Endothelial cell of umbilical vein (primary cell): ENCODE measurements at regions not wholly inside any gene's neighbourhood (a gene's known extent, or its start where the extent isn't known, plus 50 kb on each side); places are given as distances from the start of the nearest gene placed in this dataset.

ENCODE experiments used
- BruUV-seq: library from RNA; stranded (reverse); fragments of 400-500 nt; replicated peaks from 2 replicates; lab custom pipeline; 2021; lab: Mats Ljungman, UMichigan
- CTCF ChIA-PET: fragments of 300-600, 350-600 bp; sonication (Branson Sonifier 250); formaldehyde crosslinking; loops from one replicate; lab custom pipeline; 2021; ENCODE audit warnings: antibody characterized with exemption, inconsistent platforms; lab: Charles Lee
- POLR2A ChIA-PET: fragments of 300-600, 350-600 bp; sonication (Branson Sonifier 250); formaldehyde crosslinking; loops from one replicate; lab custom pipeline; 2021; ENCODE audit warnings: antibody characterized with exemption, inconsistent platforms; lab: Charles Lee
- DNase-seq: peaks from one replicate; pipeline ENCODE4 v3.0.0-alpha.2; 2011; ENCODE audit warnings: low read depth, low spot score
- FAIRE-seq: peaks from 2 replicates; lab custom pipeline; 2011; peaks lifted over from hg19 to GRCh38; lab: Jason Lieb, UNC
- H2AFZ ChIP-seq: 2 replicates; pipeline ENCODE4 v1.6.0; 2012; ENCODE audit warnings: low read depth, low read length, control low read depth, inconsistent platforms
- H3K27ac ChIP-seq: 2 replicates; pipeline ENCODE4 v1.5.1; 2011; ENCODE audit warnings: low read depth, mild to moderate bottlenecking, control low read depth, low read length, moderate library complexity; ENCODE audit not compliant: insufficient read depth
- H3K27me3 ChIP-seq, 2 experiments: 2 replicates each; pipeline versions ENCODE4 v1.6.0 to v1.6.1; 2011; ENCODE audit warnings: low read length in 2 of 2, mixed read lengths in 1 of 2; ENCODE audit not compliant: control insufficient read depth in 2 of 2, insufficient read depth in 2 of 2
- H3K36me3 ChIP-seq, 2 experiments: 2 replicates in 1 of 2; 3 replicates in 1 of 2; pipeline ENCODE4 v1.5.1; 2011; ENCODE audit warnings: low read length in 2 of 2, mild to moderate bottlenecking in 1 of 2, moderate library complexity in 1 of 2; ENCODE audit not compliant: control insufficient read depth in 2 of 2, insufficient read depth in 2 of 2; ENCODE audit errors: extremely low read depth in 1 of 2
- H3K4me1 ChIP-seq: 3 replicates; pipeline ENCODE4 v1.5.1; 2011; ENCODE audit warnings: mild to moderate bottlenecking, low read length; ENCODE audit not compliant: control insufficient read depth, insufficient read depth; ENCODE audit errors: extremely low read depth
- H3K4me2 ChIP-seq: 2 replicates; pipeline ENCODE4 v1.6.1; 2011; ENCODE audit warnings: low read length, control low read depth, mixed read lengths; ENCODE audit not compliant: insufficient read depth
- H3K4me3 ChIP-seq, 3 experiments: fragments of 200-600 bp in 1 of 3; sonication (generic), shearing (Covaris generic) in 1 of 3; replicated peaks in 1 of 3; 2 replicates each; pipeline ENCODE4 v1.5.1; 2011 to 2016; ENCODE audit warnings: control low read depth in 3 of 3, low read length in 3 of 3, mild to moderate bottlenecking in 2 of 3, inconsistent platforms in 1 of 3, low read depth in 1 of 3, moderate library complexity in 1 of 3; ENCODE audit not compliant: insufficient read depth in 1 of 3
- H3K79me2 ChIP-seq: 2 replicates; pipeline ENCODE4 v1.6.0; 2012; ENCODE audit warnings: low read length, inconsistent platforms; ENCODE audit not compliant: control insufficient read depth, insufficient read depth
- H3K9ac ChIP-seq: replicated peaks from 2 replicates; pipeline ENCODE3; 2011; ENCODE audit warnings: low read length, control low read depth; ENCODE audit not compliant: insufficient read depth; ENCODE audit errors: extremely low read depth
- H3K9me1 ChIP-seq: replicated peaks from 3 replicates; pipeline ENCODE4 v1.6.0; 2011; ENCODE audit warnings: mild to moderate bottlenecking, low read length; ENCODE audit not compliant: control insufficient read depth, insufficient read depth; ENCODE audit errors: extremely low read depth
- H3K9me3 ChIP-seq: replicated peaks from 2 replicates; pipeline ENCODE4 v1.5.1; 2012; ENCODE audit warnings: low read length, inconsistent platforms; ENCODE audit not compliant: control insufficient read depth, insufficient read depth
- H4K20me1 ChIP-seq: replicated peaks from 2 replicates; pipeline ENCODE3; 2011; ENCODE audit warnings: mild to moderate bottlenecking, low read length; ENCODE audit not compliant: control insufficient read depth, insufficient read depth; ENCODE audit errors: extremely low read depth
- CTCF ChIP-seq, 2 donors: IDR thresholded peaks; 1 replicate in 1 of 2; 2 replicates in 1 of 2; pipeline ENCODE4 v1.5.1; 2011; ENCODE audit warnings: low read length in 2 of 2, mild to moderate bottlenecking in 2 of 2, moderate library complexity in 2 of 2, control low read depth in 1 of 2, inconsistent platforms in 1 of 2, low read depth in 1 of 2; ENCODE audit not compliant: insufficient read depth in 1 of 2; ENCODE audit errors: extremely low read depth in 1 of 2
- EZH2 ChIP-seq: IDR thresholded peaks from 2 replicates; pipeline ENCODE4 v1.6.1; 2012; ENCODE audit warnings: borderline replicate concordance, low read depth, mild to moderate bottlenecking, moderate library complexity, low read length, inconsistent platforms; ENCODE audit not compliant: severe bottlenecking
- FOS ChIP-seq: IDR thresholded peaks from 2 replicates; pipeline ENCODE4 v1.6.1; 2011; ENCODE audit warnings: mild to moderate bottlenecking, low read length, moderate library complexity, borderline replicate concordance; ENCODE audit not compliant: insufficient read depth
- GATA2 ChIP-seq: IDR thresholded peaks from 2 replicates; pipeline ENCODE4 v1.7.0; 2011; ENCODE audit warnings: low read depth, mild to moderate bottlenecking, moderate library complexity, mixed read lengths, low read length; ENCODE audit not compliant: insufficient read length, insufficient read depth
- JUN ChIP-seq: IDR thresholded peaks from 2 replicates; pipeline ENCODE4 v1.6.1; 2011; ENCODE audit warnings: borderline replicate concordance, low read depth; ENCODE audit not compliant: insufficient read length, insufficient read depth
- MYC ChIP-seq: IDR thresholded peaks from one replicate; pipeline ENCODE4 v1.6.1; 2011; ENCODE audit warnings: mild to moderate bottlenecking, low read depth, low read length
- POLR2A ChIP-seq: IDR thresholded peaks from 2 replicates; pipeline ENCODE4 v1.6.1; 2012; ENCODE audit warnings: low read depth, mild to moderate bottlenecking, control low read depth, low read length
- POLR2AphosphoS5 ChIP-seq: IDR thresholded peaks from 2 replicates; pipeline ENCODE4 v1.6.1; 2012; ENCODE audit warnings: low read depth, mild to moderate bottlenecking, control low read depth, low read length, moderate library complexity; ENCODE audit not compliant: insufficient read depth
- dilution Hi-C: fragments of 300-500 bp; cut with MboI; formaldehyde crosslinking; loops from one replicate; pipeline ENCODE4 v1.15.0; 2019; ENCODE audit warnings: low sequenced_read_pairs; ENCODE audit not compliant: extremely low pct_ligation_motif_present
- intact Hi-C: fragments of 100-400 bp; cut with micrococcal nuclease; formaldehyde crosslinking; loops from one replicate; pipeline ENCODE4 v1.10.0; 2022
- TF ChIP-seq, protein P1 (sequence below): IDR thresholded peaks from 2 replicates; pipeline ENCODE4 v1.6.1; 2011; ENCODE audit not compliant: insufficient read depth, insufficient read length

DNA sequence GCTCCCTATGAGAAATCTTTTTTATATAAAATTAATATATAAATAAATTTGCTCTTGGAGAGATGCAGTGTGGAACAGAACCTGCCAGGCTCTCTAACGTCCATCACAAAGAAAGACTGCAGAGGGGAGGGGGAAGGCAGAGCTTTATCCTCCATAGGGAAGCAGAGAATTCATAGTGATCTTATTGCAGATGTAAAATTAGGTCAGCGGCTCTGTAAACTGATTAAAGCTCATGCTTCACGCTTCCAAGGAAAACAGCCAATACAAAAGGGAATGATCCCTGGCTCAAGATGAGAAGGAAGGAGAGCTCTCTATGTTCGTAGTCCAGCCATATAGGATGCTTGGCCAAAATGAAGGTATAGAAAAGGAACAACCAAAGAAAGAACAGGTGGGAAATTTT, 532.3 kb upstream of the PSMD7 start:
- no peaks in the 10 kb centered on the region for H4K20me1 ChIP-seq
- FAIRE-seq, result no peak
- H3K27me3 ChIP-seq, result no peaks in the 10 kb centered on the region
- POLR2A ChIA-PET, result no interaction called here
- H3K4me3 ChIP-seq, result no peak overlapping the region
- no peak overlapping the region for H3K9ac ChIP-seq
- H3K27ac ChIP-seq, result no peak overlapping the region
- H3K4me1 ChIP-seq, result no peaks in the 10 kb centered on the region
- BruUV-seq, result no TSS peak
- no peak overlapping the region for H2AFZ ChIP-seq
- CTCF ChIA-PET, result no interaction called here
- H3K9me1 ChIP-seq, result no peaks in the 10 kb centered on the region
- H3K79me2 ChIP-seq, result no peaks in the 10 kb centered on the region
- intact Hi-C loops (no loop called here), dilution Hi-C loops (no loop called here)
- DNase-seq, result no peak
- no peak for TF ChIP-seq EZH2
- no peak for TF ChIP-seq MYC
- no peak for TF ChIP-seq CTCF (IDR thresholded peaks at IDR 0.05; ENCODE audit: extremely low read depth in 1 of 2, insufficient read depth in 1 of 2, low read depth in 1 of 2, low read length in 2 of 2)
- no peaks in the 10 kb centered on the region for H3K36me3 ChIP-seq
- H3K4me2 ChIP-seq, result no peak overlapping the region
- H3K9me3 ChIP-seq, result peaks cover 2% of the 10 kb centered on the region

DNA sequence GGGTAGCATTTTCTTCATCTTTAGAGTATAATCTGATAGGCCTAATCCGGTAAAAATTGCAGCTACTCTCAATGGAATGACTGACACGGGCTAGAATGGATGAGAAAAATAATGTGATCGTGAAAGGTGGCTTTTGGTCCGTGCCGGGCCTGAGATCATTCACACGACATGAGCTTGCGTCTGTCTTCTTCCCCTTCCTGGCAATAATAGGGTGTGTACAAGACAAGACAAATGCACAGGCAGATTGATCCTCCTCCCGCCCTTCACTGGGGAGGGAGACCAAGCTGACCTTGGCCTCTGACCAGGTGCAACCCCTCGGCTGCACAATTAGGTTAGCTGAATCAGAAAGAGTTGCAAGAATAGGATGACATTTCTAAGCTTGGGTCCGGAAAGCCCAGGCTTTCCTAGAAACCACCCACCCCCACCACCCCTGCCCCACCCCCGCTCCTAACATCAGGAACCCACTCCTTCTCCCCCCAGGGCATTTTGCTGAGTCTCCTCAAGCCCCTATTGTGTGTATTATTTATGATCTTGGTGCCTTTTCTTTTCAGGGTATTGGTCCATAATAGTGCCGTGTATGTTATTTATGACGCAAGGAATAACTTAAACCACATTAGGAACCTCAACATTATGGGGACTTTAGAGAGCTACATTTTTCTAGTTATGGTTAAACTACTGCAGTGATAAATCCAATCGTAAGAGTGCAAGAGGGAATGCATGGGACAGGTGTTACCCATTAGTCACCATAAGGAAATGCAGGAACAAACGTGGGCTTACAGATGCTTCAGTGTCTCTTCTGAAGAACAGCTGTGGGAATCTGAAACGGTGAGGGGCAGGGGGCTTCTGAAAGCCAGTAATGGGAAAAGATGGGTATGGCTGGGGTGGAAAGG, 540.1 kb upstream of the PSMD7 start:
- POLR2A ChIA-PET, result no interaction called here
- DNase-seq, result no peak
- H3K27ac ChIP-seq, result no peak overlapping the region
- no TSS peak for BruUV-seq
- H3K27me3 ChIP-seq, result no peaks in the 10 kb centered on the region
- H3K4me2 ChIP-seq, result no peak overlapping the region
- H3K9ac ChIP-seq, result no peak overlapping the region
- no peaks in the 10 kb centered on the region for H3K4me1 ChIP-seq
- no peak overlapping the region for H2AFZ ChIP-seq
- H3K9me3 ChIP-seq, result peaks cover 2% of the 10 kb centered on the region
- dilution Hi-C loops, result no loop called here
- no peak for FAIRE-seq
- no peaks in the 10 kb centered on the region for H3K79me2 ChIP-seq
- intact Hi-C loops, result no loop called here
- no peaks in the 10 kb centered on the region for H3K36me3 ChIP-seq
- no peak overlapping the region for H3K4me3 ChIP-seq
- CTCF ChIA-PET, result no interaction called here
- no peaks in the 10 kb centered on the region for H4K20me1 ChIP-seq
- H3K9me1 ChIP-seq, result no peaks in the 10 kb centered on the region
- TF ChIP-seq GATA2 (no peak), POLR2AphosphoS5 (no peak), JUN (no peak), FOS (no peak), POLR2A (no peak), EZH2 (no peak), MYC (no peak), CTCF (IDR thresholded peaks at IDR 0.05; ENCODE audit: extremely low read depth in 1 of 2, insufficient read depth in 1 of 2, low read depth in 1 of 2, low read length in 2 of 2) (no peak)
- TF ChIP-seq, protein P1, sequence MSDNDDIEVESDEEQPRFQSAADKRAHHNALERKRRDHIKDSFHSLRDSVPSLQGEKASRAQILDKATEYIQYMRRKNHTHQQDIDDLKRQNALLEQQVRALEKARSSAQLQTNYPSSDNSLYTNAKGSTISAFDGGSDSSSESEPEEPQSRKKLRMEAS, result no peak
